WTC11 (cell line): ENCODE measurements at regions not wholly inside any gene's neighbourhood (a gene's known extent, or its start where the extent isn't known, plus 50 kb on each side); places are given as distances from the start of the nearest gene placed in this dataset.

Experiments
- SP1 ChIP-seq: sonication (generic); formaldehyde crosslinking; conservative IDR thresholded peaks from 2 replicates; pipeline ENCODE4 v1.8.1; 2022; ENCODE audit warnings: missing genetic modification reagents
- TP53 ChIP-seq: sonication (generic); formaldehyde crosslinking; IDR thresholded peaks from 2 replicates; pipeline ENCODE4 v1.8.1; 2023; ENCODE audit warnings: mild to moderate bottlenecking, missing genetic modification reagents

- no peak for TF ChIP-seq SP1 (CRISPR knock-in tag)
- no peak for TF ChIP-seq TP53 (CRISPR knock-in tag)
These were observed 352.7 kb upstream of the NAV3 start for GRCh38 chr12:77477907-77478533.
